ENCODE measurements at regions not wholly inside any gene's neighbourhood (a gene's known extent, or its start where the extent isn't known, plus 50 kb on each side); places are given as distances from the start of the nearest gene placed in this dataset.

DNA sequence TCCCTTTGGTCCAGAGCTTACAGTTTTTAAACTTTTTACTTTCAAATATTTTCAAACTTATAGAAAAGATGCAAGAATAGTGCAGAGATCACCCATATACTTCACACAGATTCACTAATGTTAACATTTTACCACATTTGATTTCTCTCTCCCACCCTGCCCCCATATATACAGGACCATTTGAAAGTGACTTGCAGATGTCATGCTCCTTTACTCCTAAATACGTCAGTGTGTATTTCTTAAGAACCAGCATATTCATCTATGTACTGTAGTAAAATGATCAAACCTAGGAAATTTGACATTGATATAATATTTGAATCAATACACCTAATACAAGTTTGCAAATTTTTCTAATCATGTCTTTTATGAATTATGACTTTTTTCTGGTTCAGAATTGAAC lies 100.4 kb upstream of the CHD1 start:
- TF ChIP-seq POLR2A (IDR thresholded peaks at IDR 0.05; ENCODE audit: low read length) (no peak), GATA1 (IDR thresholded peaks at IDR 0.05; ENCODE audit: low read depth, low read length) (no peak)

All from erythroblast (primary cell).